ENCODE measurements at regions not wholly inside any gene's neighbourhood (a gene's known extent, or its start where the extent isn't known, plus 50 kb on each side); places are given as distances from the start of the nearest gene placed in this dataset.

DNA sequence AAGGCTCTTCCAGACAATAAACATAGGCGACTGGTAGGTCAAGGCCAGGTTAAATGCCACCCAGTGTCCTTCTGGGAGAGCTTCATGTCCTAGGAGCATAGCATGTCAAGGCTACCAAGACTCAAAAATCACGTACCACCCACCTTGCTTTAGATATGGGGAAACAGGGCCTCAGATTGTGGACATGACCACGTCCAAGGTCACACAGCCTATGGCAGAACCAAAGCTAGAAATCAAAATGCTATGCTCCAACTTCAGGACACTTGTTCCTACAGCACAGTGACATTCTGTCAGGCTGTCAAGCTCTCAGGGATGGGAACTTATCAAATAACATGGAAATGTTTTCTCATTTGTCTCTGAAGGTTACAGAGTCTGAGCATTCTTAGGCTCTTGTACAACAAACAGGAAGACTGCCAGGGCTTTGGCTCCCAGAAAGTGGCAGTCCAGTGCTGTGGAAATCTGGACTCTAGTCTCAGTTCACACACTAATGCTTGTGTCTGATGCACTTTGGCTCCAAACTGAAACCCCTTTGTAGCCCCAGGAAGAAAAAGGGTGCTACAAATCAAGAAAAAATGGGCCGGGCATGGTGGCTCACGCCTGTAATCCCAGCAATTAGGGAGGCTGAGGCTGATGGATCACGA is 170.4 kb upstream of the LPP start:
- TF ChIP-seq FOSL2 (IDR thresholded peaks at IDR 0.05; ENCODE audit: borderline replicate concordance, low read depth), result no peak
- no peak for TF ChIP-seq TEAD4 (IDR thresholded peaks at IDR 0.05; ENCODE audit: borderline replicate concordance, insufficient read depth)
- no peak for TF ChIP-seq CHD2 (IDR thresholded peaks at IDR 0.05; ENCODE audit: low read length, partially characterized antibody)
- TF ChIP-seq, protein P1, sequence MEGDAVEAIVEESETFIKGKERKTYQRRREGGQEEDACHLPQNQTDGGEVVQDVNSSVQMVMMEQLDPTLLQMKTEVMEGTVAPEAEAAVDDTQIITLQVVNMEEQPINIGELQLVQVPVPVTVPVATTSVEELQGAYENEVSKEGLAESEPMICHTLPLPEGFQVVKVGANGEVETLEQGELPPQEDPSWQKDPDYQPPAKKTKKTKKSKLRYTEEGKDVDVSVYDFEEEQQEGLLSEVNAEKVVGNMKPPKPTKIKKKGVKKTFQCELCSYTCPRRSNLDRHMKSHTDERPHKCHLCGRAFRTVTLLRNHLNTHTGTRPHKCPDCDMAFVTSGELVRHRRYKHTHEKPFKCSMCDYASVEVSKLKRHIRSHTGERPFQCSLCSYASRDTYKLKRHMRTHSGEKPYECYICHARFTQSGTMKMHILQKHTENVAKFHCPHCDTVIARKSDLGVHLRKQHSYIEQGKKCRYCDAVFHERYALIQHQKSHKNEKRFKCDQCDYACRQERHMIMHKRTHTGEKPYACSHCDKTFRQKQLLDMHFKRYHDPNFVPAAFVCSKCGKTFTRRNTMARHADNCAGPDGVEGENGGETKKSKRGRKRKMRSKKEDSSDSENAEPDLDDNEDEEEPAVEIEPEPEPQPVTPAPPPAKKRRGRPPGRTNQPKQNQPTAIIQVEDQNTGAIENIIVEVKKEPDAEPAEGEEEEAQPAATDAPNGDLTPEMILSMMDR (IDR thresholded peaks at IDR 0.05), result no peak
- TF ChIP-seq, protein P2, sequence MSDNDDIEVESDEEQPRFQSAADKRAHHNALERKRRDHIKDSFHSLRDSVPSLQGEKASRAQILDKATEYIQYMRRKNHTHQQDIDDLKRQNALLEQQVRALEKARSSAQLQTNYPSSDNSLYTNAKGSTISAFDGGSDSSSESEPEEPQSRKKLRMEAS (IDR thresholded peaks at IDR 0.05; ENCODE audit: low read depth), result no peak
- TF ChIP-seq FOXJ3 (CRISPR knock-in tag; IDR thresholded peaks at IDR 0.05), result no peak
- TF ChIP-seq RCOR1 (IDR thresholded peaks at IDR 0.05; ENCODE audit: low read length), result no peak
- no peak for TF ChIP-seq RAD21 (IDR thresholded peaks at IDR 0.05; ENCODE audit: low read length)
- TF ChIP-seq, protein P3, sequence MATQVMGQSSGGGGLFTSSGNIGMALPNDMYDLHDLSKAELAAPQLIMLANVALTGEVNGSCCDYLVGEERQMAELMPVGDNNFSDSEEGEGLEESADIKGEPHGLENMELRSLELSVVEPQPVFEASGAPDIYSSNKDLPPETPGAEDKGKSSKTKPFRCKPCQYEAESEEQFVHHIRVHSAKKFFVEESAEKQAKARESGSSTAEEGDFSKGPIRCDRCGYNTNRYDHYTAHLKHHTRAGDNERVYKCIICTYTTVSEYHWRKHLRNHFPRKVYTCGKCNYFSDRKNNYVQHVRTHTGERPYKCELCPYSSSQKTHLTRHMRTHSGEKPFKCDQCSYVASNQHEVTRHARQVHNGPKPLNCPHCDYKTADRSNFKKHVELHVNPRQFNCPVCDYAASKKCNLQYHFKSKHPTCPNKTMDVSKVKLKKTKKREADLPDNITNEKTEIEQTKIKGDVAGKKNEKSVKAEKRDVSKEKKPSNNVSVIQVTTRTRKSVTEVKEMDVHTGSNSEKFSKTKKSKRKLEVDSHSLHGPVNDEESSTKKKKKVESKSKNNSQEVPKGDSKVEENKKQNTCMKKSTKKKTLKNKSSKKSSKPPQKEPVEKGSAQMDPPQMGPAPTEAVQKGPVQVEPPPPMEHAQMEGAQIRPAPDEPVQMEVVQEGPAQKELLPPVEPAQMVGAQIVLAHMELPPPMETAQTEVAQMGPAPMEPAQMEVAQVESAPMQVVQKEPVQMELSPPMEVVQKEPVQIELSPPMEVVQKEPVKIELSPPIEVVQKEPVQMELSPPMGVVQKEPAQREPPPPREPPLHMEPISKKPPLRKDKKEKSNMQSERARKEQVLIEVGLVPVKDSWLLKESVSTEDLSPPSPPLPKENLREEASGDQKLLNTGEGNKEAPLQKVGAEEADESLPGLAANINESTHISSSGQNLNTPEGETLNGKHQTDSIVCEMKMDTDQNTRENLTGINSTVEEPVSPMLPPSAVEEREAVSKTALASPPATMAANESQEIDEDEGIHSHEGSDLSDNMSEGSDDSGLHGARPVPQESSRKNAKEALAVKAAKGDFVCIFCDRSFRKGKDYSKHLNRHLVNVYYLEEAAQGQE (IDR thresholded peaks at IDR 0.05; ENCODE audit: low read depth, low read length), result no peak
- no peak for TF ChIP-seq JUND (IDR thresholded peaks at IDR 0.05)
- TF ChIP-seq NRF1 (IDR thresholded peaks at IDR 0.05; ENCODE audit: low read depth, low read length), result no peak
- no peak for TF ChIP-seq YY1 (IDR thresholded peaks at IDR 0.05; ENCODE audit: low read depth)
- no peak for TF ChIP-seq RFX5 (IDR thresholded peaks at IDR 0.05; ENCODE audit: low read length)
- TF ChIP-seq EZH2phosphoT487 (IDR thresholded peaks at IDR 0.05; ENCODE audit: borderline replicate concordance, low read depth), result no peak

Measured in SK-N-SH (cell line).